ENCODE measurements at regions not wholly inside any gene's neighbourhood (a gene's known extent, or its start where the extent isn't known, plus 50 kb on each side); places are given as distances from the start of the nearest gene placed in this dataset.

- TF ChIP-seq, protein P1, sequence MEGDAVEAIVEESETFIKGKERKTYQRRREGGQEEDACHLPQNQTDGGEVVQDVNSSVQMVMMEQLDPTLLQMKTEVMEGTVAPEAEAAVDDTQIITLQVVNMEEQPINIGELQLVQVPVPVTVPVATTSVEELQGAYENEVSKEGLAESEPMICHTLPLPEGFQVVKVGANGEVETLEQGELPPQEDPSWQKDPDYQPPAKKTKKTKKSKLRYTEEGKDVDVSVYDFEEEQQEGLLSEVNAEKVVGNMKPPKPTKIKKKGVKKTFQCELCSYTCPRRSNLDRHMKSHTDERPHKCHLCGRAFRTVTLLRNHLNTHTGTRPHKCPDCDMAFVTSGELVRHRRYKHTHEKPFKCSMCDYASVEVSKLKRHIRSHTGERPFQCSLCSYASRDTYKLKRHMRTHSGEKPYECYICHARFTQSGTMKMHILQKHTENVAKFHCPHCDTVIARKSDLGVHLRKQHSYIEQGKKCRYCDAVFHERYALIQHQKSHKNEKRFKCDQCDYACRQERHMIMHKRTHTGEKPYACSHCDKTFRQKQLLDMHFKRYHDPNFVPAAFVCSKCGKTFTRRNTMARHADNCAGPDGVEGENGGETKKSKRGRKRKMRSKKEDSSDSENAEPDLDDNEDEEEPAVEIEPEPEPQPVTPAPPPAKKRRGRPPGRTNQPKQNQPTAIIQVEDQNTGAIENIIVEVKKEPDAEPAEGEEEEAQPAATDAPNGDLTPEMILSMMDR (IDR thresholded peaks at IDR 0.05) = no peak
- 100% methylated on average over 1 of the region's 3 CpGs for WGBS (ENCODE audit: insufficient coverage)
- no peak overlapping the region for H3K27ac Mint-ChIP-seq
These were observed 144.7 kb downstream of the COPS8 start for GRCh38 chr2:237230355-237230754.

DNA sequence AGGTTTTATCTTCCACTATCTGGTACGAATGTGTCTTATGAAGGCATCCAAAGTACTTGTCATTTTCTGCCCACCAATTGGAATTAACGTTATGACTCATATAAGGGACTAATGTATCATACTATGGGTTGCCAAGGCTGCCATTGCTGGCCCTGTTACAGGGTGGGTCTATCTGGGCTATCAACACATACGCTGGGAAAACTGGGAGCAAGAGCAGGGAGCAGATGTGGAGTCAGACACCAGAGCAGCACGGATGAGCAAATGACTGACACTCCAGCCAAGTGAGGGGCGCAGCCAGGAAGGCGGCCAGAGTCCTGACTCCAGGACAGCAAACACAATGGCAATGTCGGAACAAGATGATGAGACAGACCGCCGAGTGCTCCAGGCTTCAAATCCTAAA is 145.9 kb downstream of the COPS8 start:
- Mint-ChIP-seq H3K36me3 (no peaks in the 10 kb centered on the region), H3K9me3 (peaks cover 0 to 12% (median 6%) of the 10 kb centered on the region in 7 donors), H3K4me3 (no peak overlapping the region), H3K4me1 (no peaks in the 10 kb centered on the region), H3K27me3 (ENCODE audit: low read depth in 3 of 3) (peaks cover 3 to 12% (median 6%) of the 10 kb centered on the region in 3 donors), H3K27ac (no peak overlapping the region)
- intact Hi-C loops (cut with micrococcal nuclease) = no loop called here
- no peak overlapping the region for H3K9ac ChIP-seq (ENCODE audit: insufficient read depth, low read length, poor library complexity, severe bottlenecking)
- whole genome bisulfite sequencing (ENCODE audit: insufficient coverage) = 95% methylated on average over 8 of the region's 9 CpGs
- H3K9me3 ChIP-seq (replicated peaks in 1 of 2; ENCODE audit: control insufficient read depth in 1 of 2, insufficient read depth in 1 of 2, low read length in 2 of 2) = peaks cover 0 to 4% of the 10 kb centered on the region in 2 donors
- peaks cover 0 to 3% of the 10 kb centered on the region in 2 donors for H3K27me3 ChIP-seq (ENCODE audit: control insufficient read depth in 2 of 2, insufficient read depth in 2 of 2, low read length in 2 of 2)
- H3K4me3 ChIP-seq (replicated peaks in 1 of 3; ENCODE audit: low read depth in 2 of 3, low read length in 3 of 3) = no peak overlapping the region
- H3K27ac ChIP-seq (ENCODE audit: low read depth in 1 of 2, low read length in 2 of 2) = no peak overlapping the region
- no peak overlapping the region for H2AFZ ChIP-seq (ENCODE audit: insufficient read depth, low read depth, low read length, poor library complexity, severe bottlenecking)
- TF ChIP-seq, protein P1 (IDR thresholded peaks at IDR 0.05) = no peak
- no peaks in the 10 kb centered on the region for H3K79me2 ChIP-seq (ENCODE audit: insufficient read depth, low read length)
- H3K4me2 ChIP-seq (replicated peaks; ENCODE audit: extremely low read depth, low read length, poor library complexity, severe bottlenecking) = no peak overlapping the region
- no peak for DNase-seq
- H3K36me3 ChIP-seq (replicated peaks in 1 of 2; ENCODE audit: control insufficient read depth in 1 of 2, insufficient read depth in 2 of 2, low read length in 2 of 2) = no peaks in the 10 kb centered on the region
- no peaks in the 10 kb centered on the region for H3K4me1 ChIP-seq (ENCODE audit: control insufficient read depth in 1 of 2, insufficient read depth in 2 of 2, low read length in 2 of 2)
- no peaks in the 10 kb centered on the region for H4K20me1 ChIP-seq (ENCODE audit: insufficient read depth, low read length)

More at GRCh38 chr2:237230355-237230754, 144.7 kb downstream of the COPS8 start:
- no peaks in the 10 kb centered on the region for H3K36me3 ChIP-seq (replicated peaks in 1 of 2; ENCODE audit: control insufficient read depth in 1 of 2, insufficient read depth in 2 of 2, low read length in 2 of 2)
- intact Hi-C loops (cut with micrococcal nuclease) = no loop called here
- H3K27ac ChIP-seq (ENCODE audit: low read depth in 1 of 2, low read length in 2 of 2) = no peak overlapping the region
- no peaks in the 10 kb centered on the region for H3K79me2 ChIP-seq (ENCODE audit: insufficient read depth, low read length)
- H3K4me2 ChIP-seq (replicated peaks; ENCODE audit: extremely low read depth, low read length, poor library complexity, severe bottlenecking) = no peak overlapping the region
- peaks cover 0 to 3% of the 10 kb centered on the region in 2 donors for H3K27me3 ChIP-seq (ENCODE audit: control insufficient read depth in 2 of 2, insufficient read depth in 2 of 2, low read length in 2 of 2)
- no peaks in the 10 kb centered on the region for H4K20me1 ChIP-seq (ENCODE audit: insufficient read depth, low read length)
- H3K4me1 Mint-ChIP-seq = no peaks in the 10 kb centered on the region
- no peak overlapping the region for H3K9ac ChIP-seq (ENCODE audit: insufficient read depth, low read length, poor library complexity, severe bottlenecking)
- H3K4me1 ChIP-seq (ENCODE audit: control insufficient read depth in 1 of 2, insufficient read depth in 2 of 2, low read length in 2 of 2) = no peaks in the 10 kb centered on the region
- H3K9me3 ChIP-seq (replicated peaks in 1 of 2; ENCODE audit: control insufficient read depth in 1 of 2, insufficient read depth in 1 of 2, low read length in 2 of 2) = peaks cover 0 to 4% of the 10 kb centered on the region in 2 donors
- peaks cover 3 to 10% (median 6%) of the 10 kb centered on the region in 3 donors for H3K27me3 Mint-ChIP-seq (ENCODE audit: low read depth in 3 of 3)
- DNase-seq = no peak
- no peak overlapping the region for H3K4me3 Mint-ChIP-seq
- H3K9me3 Mint-ChIP-seq = peaks cover 0 to 12% (median 6%) of the 10 kb centered on the region in 7 donors
- no peak overlapping the region for H2AFZ ChIP-seq (ENCODE audit: insufficient read depth, low read depth, low read length, poor library complexity, severe bottlenecking)
- H3K4me3 ChIP-seq (replicated peaks in 1 of 3; ENCODE audit: low read depth in 2 of 3, low read length in 3 of 3) = no peak overlapping the region
- no peaks in the 10 kb centered on the region for H3K36me3 Mint-ChIP-seq
